Heart right ventricle (tissue), 16 donors: ENCODE measurements at regions not wholly inside any gene's neighbourhood (a gene's known extent, or its start where the extent isn't known, plus 50 kb on each side); places are given as distances from the start of the nearest gene placed in this dataset.
"Not testable (repeated sequence)": the region's sequence is repeated elsewhere in the genome, so short reads cannot be mapped to it uniquely, and the experiment has no call there.

Source experiments
- ATAC-seq, 8 donors: fragments of 200-7000 bp; cut with Tn5 transposase; one replicate each; pipeline ENCODE4 v1.9.1; 2020; ENCODE audit warnings: mild to moderate bottlenecking in 8 of 8, moderate library complexity in 8 of 8, moderate number of reproducible peaks in 1 of 8
- DNase-seq, 2 donors: peaks; one replicate each; pipeline ENCODE4 v3.0.0-alpha.2; 2020
- H3K27ac ChIP-seq, 10 donors: fragments of 200-600 bp; sonication (generic) in 2 of 10; one replicate each; pipeline versions ENCODE4 v1.5.0 to v1.8.0; 2020 to 2022; ENCODE audit warnings: mild to moderate bottlenecking in 3 of 10
- H3K27me3 ChIP-seq, 7 donors: fragments of 200-600 bp; one replicate each; pipeline ENCODE4 v1.8.0; 2021 to 2022; ENCODE audit warnings: mild to moderate bottlenecking in 2 of 7
- H3K36me3 ChIP-seq, 9 donors: fragments of 200-600 bp; sonication (generic) in 1 of 9; one replicate each; pipeline versions ENCODE4 v1.5.0 to v1.8.0; 2020 to 2022; ENCODE audit warnings: mild to moderate bottlenecking in 2 of 9
- H3K4me1 ChIP-seq, 9 donors: fragments of 200-600 bp; sonication (generic) in 1 of 9; one replicate each; pipeline versions ENCODE4 v1.5.0 to v1.8.0; 2020 to 2022; ENCODE audit warnings: mild to moderate bottlenecking in 4 of 9
- H3K4me3 ChIP-seq, 10 donors: fragments of 200-600 bp; sonication (generic) in 2 of 10; one replicate each; pipeline versions ENCODE4 v1.5.0 to v1.8.0; 2020 to 2022; ENCODE audit warnings: mild to moderate bottlenecking in 7 of 10, moderate library complexity in 2 of 10
- H3K9me3 ChIP-seq, 11 donors: fragments of 200-600 bp in 10 of 11; sonication (generic) in 2 of 11; one replicate each; pipeline versions ENCODE4 v1.5.0 to v1.8.0; 2013 to 2022; ENCODE audit warnings: mild to moderate bottlenecking in 2 of 11, control low read depth in 1 of 11, moderate library complexity in 1 of 11
- WGBS, 2 donors: extraction: QIAGEN DNeasy Blood & Tissue Kit; methylation state at CpG; one replicate each; pipeline ENCODE4 v1.1.7; 2013; ENCODE audit warnings: inconsistent platforms in 1 of 2; 5-methylcytosine and 5-hydroxymethylcytosine counted together
- intact Hi-C, 10 donors: fragments of 100-400 bp; cut with DNase I; formaldehyde crosslinking; loops; one replicate each; pipeline versions ENCODE4 v1.11.1 to v1.14.2; 2022
- TF ChIP-seq, protein P1 (sequence below), 9 donors: fragments of 200-600 bp; sonication (generic) in 2 of 9; IDR thresholded peaks; one replicate each; pipeline versions ENCODE4 v1.5.0 to v1.8.0; 2021 to 2022; ENCODE audit warnings: antibody characterized with exemption in 9 of 9, mild to moderate bottlenecking in 5 of 9, moderate library complexity in 1 of 9
- donor health status: Arrhythmogenic right ventricular cardiomyopathy.
- donor health status: ischemic (EF 13 %, LVEDD 7.1; RV severe dilation, severe dysfunction).
- donor health status: healthy with polysubstance abuse.
- donor health status: DM: no; HTN: yes; CAD: no.
- donor health status: DM: no; HTN: no; CAD: no.
- donor health status: ischemic (EF 25% LVEDD 6.9; RV normal size, moderate dysfunction).
- donor health status: ischemic (EF 25% LVEDD 5.7; RV mildly dilated, moderate dysfunction).
- donor health status: healthy.
- donor health status: DM: yes; HTN: yes; CAD: no.
- donor health status: Ischemic cardiomyopathy.
- donor health status: ischemic (EF 35%, LVEDD 5.7; RV mildly dilated, moderate dysfunction).
- donor health status: nonischemic (EF 11% LVEDD 7.7; RV severe dilation, severe dysfunction).
- donor health status: DM: yes; HTN: yes; CAD: no.
- donor health status: PGD.
- donor health status: ischemic (EF 29% LVEDD 5.4; RV normal size, mild dysfunction).
- donor health status: nonischemic (EF 23%, LVEDD 6.1; RV moderate dilation, normal function).

DNA sequence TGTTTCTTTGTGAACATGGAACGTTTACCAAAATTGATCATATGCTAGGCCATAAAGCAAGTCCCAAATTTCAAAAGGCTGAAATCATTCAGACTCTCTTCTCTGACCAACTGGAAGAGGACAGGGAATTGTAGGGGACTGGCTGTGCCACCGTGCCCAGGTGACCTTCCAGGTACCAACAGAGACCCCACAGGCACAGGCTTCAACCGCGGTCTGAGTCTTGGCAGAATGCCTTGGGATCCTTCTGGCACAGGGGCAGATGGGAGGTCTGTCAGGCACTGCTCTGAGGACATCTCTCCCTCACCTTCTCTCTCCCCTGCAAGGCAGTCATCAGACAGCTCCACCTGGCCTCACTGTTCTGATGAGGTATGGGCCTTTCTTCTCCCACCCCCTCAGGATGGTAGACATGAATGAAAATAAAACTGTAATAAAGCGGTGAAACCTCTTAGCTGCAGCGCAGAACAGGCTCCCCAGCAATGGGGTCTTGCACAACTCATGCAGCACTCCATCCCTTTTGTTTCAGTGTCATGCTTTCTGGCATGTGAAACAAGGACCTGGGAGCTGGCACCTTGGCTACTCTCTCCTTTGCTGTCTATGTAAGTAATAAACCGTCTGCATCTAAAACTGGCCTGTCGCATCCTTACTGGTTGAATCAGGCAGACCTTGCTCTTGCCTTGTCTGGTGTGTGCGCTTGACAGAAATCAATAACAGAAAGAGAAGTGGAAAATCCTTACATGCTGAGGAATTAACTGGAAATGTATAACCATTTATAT is 289.2 kb downstream of the KLF13 start:
- no peak for DNase-seq
- TF ChIP-seq, protein P1, sequence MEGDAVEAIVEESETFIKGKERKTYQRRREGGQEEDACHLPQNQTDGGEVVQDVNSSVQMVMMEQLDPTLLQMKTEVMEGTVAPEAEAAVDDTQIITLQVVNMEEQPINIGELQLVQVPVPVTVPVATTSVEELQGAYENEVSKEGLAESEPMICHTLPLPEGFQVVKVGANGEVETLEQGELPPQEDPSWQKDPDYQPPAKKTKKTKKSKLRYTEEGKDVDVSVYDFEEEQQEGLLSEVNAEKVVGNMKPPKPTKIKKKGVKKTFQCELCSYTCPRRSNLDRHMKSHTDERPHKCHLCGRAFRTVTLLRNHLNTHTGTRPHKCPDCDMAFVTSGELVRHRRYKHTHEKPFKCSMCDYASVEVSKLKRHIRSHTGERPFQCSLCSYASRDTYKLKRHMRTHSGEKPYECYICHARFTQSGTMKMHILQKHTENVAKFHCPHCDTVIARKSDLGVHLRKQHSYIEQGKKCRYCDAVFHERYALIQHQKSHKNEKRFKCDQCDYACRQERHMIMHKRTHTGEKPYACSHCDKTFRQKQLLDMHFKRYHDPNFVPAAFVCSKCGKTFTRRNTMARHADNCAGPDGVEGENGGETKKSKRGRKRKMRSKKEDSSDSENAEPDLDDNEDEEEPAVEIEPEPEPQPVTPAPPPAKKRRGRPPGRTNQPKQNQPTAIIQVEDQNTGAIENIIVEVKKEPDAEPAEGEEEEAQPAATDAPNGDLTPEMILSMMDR (IDR thresholded peaks at IDR 0.05) = no peak
- Histone ChIP-seq H3K27ac (no peak overlapping the region), H3K27me3 (no peaks in the 10 kb centered on the region), H3K4me3 (no peak overlapping the region), H3K36me3 (no peaks in the 10 kb centered on the region), H3K4me1 (no peaks in the 10 kb centered on the region), H3K9me3 (peaks cover 0 to 50% (median 0%) of the 10 kb centered on the region in 11 donors)
- no peak for ATAC-seq
- intact Hi-C loops = no loop called here
- WGBS, 2 donors = 86 to 87% methylated on average over 9 of the region's 9 CpGs

DNA sequence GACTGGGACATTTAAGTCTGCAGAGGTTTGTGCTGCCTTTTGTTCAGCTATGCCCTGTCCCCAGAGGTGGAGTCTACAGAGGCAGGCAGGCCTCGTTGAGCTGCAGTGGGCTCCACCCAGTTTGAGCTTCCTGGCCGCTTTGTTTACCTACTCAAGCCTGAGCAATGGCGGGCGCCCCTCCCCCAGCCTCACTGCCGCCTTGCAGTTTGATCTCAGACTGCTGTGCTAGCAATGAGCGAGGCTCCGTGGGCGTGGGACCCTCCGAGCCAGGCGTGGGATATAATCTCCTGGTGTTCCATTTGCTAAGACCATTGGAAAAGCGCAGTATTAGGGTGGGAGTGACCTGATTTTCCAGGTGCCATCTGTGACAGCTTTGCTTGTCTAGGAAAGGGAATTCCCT is 296.7 kb downstream of the KLF13 start:
- intact Hi-C loops, H3K36me3 ChIP-seq, H3K27ac ChIP-seq, DNase-seq, H3K4me3 ChIP-seq, H3K4me1 ChIP-seq, H3K27me3 ChIP-seq, ATAC-seq: not testable (repeated sequence)
- WGBS, 2 donors = 76 to 87% methylated on average over 10 to 11 of the region's 11 CpGs
- peaks cover 0 to 26% (median 0%) of the 10 kb centered on the region in 11 donors for H3K9me3 ChIP-seq

DNA sequence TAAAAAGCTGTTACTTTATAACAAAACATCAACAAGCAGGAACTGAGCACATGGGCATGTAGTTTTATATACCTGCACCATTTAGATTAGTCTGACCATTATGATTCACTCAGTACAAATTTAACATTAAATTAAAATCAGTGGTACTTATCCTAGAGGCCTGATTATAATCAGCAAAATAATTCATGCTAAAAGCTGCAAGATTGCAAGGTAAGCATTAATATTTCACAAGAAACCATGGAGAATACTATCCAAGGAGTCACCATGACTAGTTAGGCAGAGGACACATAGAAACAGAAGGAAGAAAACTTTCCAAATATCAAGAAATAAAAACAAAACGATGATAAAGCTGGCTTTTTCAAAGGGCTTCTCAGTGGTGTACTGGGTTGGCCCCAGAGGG is 297.5 kb downstream of the KLF13 start:
- H3K36me3 ChIP-seq, H3K4me1 ChIP-seq, ATAC-seq, H3K27me3 ChIP-seq, intact Hi-C loops, H3K4me3 ChIP-seq, DNase-seq, H3K27ac ChIP-seq: not testable (repeated sequence)
- peaks cover 0 to 22% (median 0%) of the 10 kb centered on the region in 11 donors for H3K9me3 ChIP-seq
- WGBS, 2 donors = 75 to 80% methylated on average over 1 of the region's 1 CpG

DNA sequence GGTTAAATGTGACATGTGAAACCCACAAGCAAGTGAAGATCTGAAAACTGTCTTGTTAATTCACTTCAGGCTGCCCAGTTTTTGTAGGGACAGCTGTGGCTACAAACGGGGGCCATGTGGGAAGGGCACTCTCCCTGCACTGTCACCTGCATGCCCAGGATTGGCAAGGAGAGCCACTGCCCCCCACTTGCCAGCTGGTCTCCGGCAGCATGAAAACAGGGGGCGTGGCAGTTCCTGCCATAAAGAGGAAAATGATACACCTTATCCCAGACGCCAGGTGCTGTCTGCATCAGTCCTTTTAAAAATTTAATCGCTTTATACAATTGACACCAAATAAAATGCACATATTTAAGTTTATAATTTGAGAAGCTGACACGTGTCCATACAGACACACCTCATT is 309.1 kb downstream of the KLF13 start:
- ATAC-seq, H3K27ac ChIP-seq, H3K27me3 ChIP-seq, H3K36me3 ChIP-seq, H3K4me3 ChIP-seq, intact Hi-C loops, H3K4me1 ChIP-seq, DNase-seq: not testable (repeated sequence)
- 63 to 68% methylated on average over 6 of the region's 6 CpGs for WGBS, 2 donors
- H3K9me3 ChIP-seq = peaks cover 0 to 12% (median 0%) of the 10 kb centered on the region in 11 donors

DNA sequence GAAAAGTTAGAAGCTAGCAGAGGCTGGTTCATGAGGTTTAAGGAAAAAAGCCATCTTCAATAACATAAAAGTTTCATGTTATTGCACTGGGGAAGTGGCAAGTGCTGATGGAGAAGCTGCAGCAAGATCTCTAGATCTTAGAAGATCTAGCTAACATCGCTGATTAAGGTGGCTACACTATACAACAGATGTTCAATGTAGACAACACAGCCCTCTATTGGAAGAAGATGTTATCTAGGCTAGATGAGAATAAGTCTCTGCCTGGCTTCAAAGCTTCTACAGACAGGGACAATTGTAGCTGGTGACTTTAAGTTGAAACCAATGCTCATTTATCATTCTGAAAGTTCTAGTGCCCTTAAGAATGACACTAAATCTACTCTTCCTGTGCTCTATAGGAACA is 310.3 kb downstream of the KLF13 start:
- intact Hi-C loops, ATAC-seq, H3K4me3 ChIP-seq, H3K36me3 ChIP-seq, DNase-seq, H3K27me3 ChIP-seq, H3K4me1 ChIP-seq, H3K27ac ChIP-seq: not testable (repeated sequence)
- 83 to 89% methylated on average over 1 of the region's 1 CpG for WGBS, 2 donors
- peaks cover 0 to 12% (median 0%) of the 10 kb centered on the region in 11 donors for H3K9me3 ChIP-seq

DNA sequence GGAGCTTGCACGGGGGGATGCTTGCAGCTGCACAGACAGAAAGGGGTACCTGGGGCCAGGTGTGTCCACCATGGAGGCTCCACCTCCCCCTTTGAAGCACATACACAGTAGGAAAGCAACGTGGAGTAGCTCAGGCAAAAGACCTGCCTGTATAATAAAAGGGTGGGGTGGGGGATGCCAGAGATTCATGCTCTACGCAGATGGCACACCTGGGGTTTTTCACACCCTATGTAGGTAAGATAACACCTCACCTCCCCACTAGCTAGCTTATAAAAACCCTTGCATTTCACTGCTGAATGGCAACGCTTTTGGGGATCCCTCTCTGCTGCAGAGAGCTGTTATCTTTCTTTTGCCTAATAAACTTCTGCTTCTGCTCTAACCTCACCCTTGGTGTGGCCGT is 317.3 kb downstream of the KLF13 start:
- not testable (repeated sequence) for H3K36me3 ChIP-seq, ATAC-seq, H3K4me3 ChIP-seq, H3K27me3 ChIP-seq, H3K9me3 ChIP-seq, H3K27ac ChIP-seq, H3K4me1 ChIP-seq, DNase-seq
- WGBS, 2 donors = 55 to 56% methylated on average over 2 to 4 of the region's 5 CpGs
- intact Hi-C loops = loop anchor here in 4 of 10 donors (10.0 kb wide), 2 partner anchors 221 to 331 kb away; no protein-coding TSS in a partner anchor

DNA sequence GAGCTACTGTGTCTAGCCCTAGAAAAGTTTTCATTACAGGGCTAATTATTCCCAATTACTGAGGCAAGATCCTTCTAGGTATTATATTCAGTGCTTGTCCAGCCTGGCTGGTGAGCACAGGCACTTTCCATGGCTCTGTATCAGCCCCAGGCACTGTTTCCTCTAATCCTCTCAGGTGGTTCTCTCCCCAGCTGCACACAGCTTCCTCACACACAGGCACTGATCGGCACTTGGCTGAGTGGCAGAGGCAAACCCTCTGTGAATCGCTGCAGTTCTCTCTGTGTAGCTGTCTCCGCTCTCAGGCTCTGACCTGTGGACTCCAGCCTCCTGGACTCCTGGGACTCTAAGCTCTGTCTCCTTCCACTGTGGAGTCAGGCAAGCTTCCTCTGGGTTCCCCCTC is 318.1 kb downstream of the KLF13 start:
- 64 to 69% methylated on average over 3 of the region's 3 CpGs for WGBS, 2 donors
- H3K27ac ChIP-seq, H3K27me3 ChIP-seq, H3K4me1 ChIP-seq, H3K4me3 ChIP-seq, H3K36me3 ChIP-seq, ATAC-seq, DNase-seq, H3K9me3 ChIP-seq: not testable (repeated sequence)
- intact Hi-C loops = loop anchor here in 6 of 10 donors (5.0 to 10.0 kb wide), 3 partner anchors 220 to 330 kb away; no protein-coding TSS in a partner anchor

DNA sequence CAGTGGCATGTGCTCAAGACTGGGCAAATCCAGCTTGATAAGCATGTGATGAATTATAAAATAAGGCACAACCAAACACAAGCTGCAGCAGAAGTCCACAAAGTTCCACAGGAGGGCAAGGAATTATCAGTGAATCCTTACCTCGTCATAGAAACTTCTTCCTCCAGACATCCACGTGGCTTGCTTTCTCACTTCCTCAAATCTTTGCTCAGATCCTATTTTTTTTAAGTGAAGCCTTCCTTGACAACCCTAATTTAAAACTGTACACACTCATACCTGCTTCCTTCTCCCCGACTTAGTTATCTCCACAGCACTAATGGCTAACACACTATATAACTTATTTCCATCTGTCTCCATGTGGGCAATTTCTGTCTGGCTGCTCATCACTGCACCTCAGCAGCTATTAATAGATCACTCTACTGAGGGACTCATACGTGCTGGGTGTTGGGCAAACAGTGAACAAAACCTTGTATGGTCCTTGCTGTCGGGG is 320.7 kb downstream of the KLF13 start:
- peak in 1 of 8 donors; percentile 38 for ATAC-seq
- H3K27ac ChIP-seq, H3K9me3 ChIP-seq, H3K36me3 ChIP-seq, H3K4me1 ChIP-seq, H3K4me3 ChIP-seq, H3K27me3 ChIP-seq, DNase-seq: not testable (repeated sequence)
- 41 to 54% methylated on average over 4 of the region's 5 CpGs for WGBS, 2 donors
- intact Hi-C loops = loop anchor here in 6 of 10 donors (5.0 to 10.0 kb wide), 3 partner anchors 217 to 327 kb away; no protein-coding TSS in a partner anchor

DNA sequence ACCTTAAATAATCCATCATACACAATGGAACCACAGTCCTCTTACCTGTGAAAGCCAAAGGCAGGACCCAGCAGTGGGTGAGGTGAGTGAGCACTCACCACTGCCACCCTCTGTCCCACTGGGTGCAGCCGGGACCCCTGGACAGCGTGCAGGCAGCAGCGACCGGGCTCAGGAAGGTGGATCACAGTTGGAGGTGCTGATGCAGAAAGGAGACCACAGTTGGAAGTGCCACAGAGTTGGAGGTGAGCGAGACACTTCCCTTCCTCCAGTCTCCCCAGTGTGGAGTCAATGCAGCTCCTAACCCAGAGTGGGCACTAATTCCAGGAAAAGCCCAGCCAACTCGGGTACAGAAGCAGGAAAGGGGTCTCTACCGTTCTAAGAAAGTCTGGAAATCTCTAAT is 323.0 kb downstream of the KLF13 start:
- 73 to 82% methylated on average over 5 to 7 of the region's 7 CpGs for WGBS, 2 donors
- H3K27ac ChIP-seq, H3K27me3 ChIP-seq, H3K9me3 ChIP-seq, H3K36me3 ChIP-seq, H3K4me3 ChIP-seq, H3K4me1 ChIP-seq, DNase-seq, ATAC-seq: not testable (repeated sequence)
- intact Hi-C loops = loop anchor here in 7 of 10 donors (2.0 to 10.0 kb wide), 5 partner anchors 215 to 325 kb away; no protein-coding TSS in a partner anchor
